NB4 (cell line): ENCODE measurements at regions not wholly inside any gene's neighbourhood (a gene's known extent, or its start where the extent isn't known, plus 50 kb on each side); places are given as distances from the start of the nearest gene placed in this dataset.

Experiments used
- CTCF ChIP-seq: IDR thresholded peaks from one replicate; pipeline ENCODE4 v1.5.1; 2012; ENCODE audit warnings: low read depth, low read length
- POLR2A ChIP-seq: IDR thresholded peaks from 2 replicates; pipeline ENCODE4 v1.6.1; 2011; ENCODE audit warnings: mild to moderate bottlenecking; ENCODE audit not compliant: insufficient read length; ENCODE audit errors: extremely low read depth

- TF ChIP-seq CTCF (no peak), POLR2A (no peak)
Measured at GRCh38 chr17:72592242-72592966, 471.6 kb downstream of the SOX9 start.
